Effector CD4-positive, alpha-beta T cell (primary cell): ENCODE measurements at regions not wholly inside any gene's neighbourhood (a gene's known extent, or its start where the extent isn't known, plus 50 kb on each side); places are given as distances from the start of the nearest gene placed in this dataset.

ENCODE experiments used
- DNase-seq: peaks from one replicate; pipeline ENCODE4 v3.0.0-alpha.2; 2020

DNA sequence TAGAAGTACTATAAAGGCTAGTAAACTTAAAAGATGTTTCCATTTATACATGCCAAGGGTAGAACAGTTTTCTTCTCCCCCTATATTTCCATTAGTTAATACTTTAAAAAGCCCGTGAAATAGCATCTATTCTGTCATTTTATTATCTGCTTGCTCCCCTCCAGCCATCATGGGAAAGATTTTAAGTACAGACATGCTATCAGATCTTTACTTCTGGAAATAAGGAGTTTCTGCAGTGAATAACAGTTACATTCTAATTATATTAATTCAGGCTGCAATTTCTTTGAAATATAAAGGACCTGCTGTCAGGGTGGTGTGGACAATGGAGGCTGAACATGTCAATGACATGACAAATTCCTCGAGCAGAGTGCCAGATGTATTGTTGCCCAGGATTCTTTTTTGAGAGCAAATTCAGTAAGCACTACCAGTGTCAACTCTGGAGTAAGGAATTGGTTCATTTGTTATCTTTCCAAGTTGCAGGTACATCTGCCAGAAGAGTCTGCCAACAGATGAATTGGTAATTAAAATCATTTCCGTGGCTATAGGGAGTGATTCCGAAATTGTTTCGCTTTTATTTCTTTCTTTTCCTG lies 151.3 kb downstream of the BTG1 start:
- DNase-seq, result no peak

DNA sequence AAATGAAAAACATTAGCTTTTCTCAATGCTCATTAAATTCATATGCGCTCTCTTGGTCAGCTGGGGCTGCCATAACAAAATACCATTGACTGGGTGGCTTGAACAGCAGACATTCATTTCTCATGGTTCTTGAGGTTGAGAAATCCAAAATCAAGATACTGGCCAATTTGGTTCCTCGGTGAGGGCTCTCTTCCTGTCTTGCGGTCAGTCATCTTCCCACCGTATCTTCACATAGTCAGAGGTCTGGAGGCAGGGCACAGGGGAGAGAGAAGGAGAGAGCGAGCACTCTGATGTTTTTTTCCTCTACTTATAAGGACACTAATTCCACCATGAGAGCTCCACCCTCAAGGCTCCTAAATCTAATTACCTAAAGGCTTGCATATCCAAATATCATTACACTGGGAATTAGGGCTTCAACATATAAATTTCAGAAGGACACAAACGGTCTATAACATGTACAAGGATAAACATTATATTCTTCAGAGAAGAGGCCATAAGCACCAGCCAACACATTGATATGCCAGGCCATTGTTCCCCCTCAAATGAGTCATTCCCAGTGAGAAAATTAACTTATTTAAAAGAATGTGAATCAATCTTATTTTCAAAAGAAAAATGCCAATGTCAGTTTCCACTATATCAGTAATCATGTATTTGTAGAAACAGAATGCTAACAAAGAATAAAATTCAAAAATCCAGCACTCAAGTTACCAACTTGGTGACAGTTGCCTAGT lies 152.2 kb downstream of the BTG1 start:
- DNase-seq, result no peak

DNA sequence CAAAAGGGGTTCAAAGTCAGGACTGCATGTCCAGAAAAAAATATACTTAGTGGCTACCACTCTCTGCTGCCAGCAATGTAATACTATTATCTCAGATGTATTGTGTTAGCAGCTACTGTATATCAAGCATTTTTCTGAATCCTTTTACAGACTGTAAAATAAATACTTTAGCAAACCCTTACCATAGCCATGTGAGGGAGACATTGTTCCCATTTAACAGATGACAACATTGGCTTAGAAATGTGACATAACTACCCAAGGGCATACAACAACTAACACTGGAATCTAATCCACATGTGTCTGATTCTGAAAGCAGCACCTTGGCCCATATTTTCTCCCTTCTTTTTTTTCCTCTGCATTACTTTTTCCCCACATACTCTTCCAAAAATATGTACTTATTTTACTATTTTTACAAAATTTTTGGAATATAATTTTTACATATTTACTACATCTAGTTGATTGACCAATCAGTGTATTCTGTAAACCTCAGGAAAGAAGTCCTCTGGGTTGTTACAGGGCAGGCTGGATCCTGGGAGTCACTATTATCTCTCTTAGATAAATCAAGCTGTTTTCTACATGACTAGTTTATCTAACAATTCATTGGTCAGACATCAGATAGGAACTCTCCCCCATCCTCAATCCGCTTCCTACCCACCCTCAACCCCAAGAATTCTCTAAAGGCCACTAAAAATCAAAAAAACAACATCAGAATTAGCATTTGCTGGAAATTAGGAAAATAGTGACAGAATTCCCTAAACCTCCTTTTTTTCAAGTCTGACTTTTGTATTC lies 154.1 kb downstream of the BTG1 start:
- no peak for DNase-seq

DNA sequence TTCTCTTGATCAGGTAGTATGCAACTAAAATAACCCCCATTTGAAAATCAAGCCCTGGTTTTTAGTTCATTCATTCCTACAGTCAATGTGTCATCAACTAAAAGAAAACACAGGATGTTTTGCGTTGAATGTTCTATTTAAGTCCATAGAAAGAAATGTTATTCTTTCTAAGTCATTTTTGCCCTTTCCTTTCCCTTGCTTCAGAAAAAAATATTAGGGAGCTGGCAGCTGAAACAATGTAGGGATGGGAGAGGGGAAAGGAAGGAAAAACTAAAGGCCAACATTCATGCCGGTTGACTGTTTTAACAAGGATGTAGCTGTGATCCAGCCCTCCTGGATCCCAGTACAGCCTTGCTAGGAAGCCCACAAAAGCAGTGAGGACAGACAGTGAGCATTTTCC lies 155.1 kb downstream of the BTG1 start:
- no peak for DNase-seq

DNA sequence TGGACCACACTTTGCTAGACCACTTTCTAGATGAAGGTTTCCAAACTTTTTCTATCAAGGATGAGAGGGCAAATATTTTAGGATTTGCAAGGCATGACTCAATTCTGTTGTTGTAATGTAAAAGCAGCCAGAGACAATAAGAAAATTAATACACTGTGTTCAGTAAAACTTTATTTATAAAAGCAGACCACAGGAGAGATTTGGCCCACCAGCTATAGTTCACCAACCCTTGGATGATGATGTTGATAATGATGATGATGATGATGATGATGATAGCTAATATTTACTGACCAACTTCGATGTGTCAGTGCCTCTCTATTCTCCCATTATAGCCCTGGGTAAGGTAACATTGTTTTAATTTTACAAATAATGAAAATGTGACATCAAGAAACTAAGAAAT lies 156.5 kb downstream of the BTG1 start:
- DNase-seq, result no peak

DNA sequence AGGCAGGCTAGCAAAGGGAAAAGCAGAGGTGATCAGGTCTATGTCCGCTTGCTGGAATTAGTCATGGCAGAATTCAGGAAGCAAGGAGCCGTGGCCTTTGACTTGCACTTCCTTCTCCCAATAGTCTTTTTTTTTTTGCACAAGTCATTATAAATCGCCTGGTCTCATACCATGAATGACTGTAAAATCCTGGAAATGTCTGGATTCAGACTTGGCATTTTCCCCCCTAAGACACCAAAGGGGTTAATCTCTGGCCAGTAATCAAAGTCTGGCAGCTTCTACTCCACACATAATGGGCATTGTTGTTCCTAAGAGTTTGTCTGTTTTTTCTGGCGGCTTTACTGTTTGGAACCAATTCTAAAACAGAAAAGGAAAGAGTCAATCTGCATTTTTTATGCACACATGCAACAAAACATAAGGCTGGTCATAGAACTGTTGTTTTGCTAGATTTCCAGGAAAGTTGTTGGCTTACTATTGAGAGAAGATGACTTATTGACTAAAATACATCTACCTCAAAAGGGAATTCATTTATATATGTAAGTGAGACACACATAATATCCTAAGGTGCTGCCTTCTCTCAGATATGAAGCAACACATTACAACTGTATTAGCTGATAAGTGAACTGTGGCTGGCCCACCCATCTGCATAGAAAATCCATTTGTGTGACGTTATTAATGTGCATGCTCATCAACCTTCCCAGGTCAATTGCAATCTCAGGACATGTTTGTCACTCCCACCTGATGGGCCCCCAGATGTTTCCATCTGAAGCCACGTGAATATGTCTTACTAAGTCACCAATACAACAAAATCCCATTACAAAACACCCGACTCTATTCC lies 157.3 kb downstream of the BTG1 start:
- DNase-seq, result no peak

DNA sequence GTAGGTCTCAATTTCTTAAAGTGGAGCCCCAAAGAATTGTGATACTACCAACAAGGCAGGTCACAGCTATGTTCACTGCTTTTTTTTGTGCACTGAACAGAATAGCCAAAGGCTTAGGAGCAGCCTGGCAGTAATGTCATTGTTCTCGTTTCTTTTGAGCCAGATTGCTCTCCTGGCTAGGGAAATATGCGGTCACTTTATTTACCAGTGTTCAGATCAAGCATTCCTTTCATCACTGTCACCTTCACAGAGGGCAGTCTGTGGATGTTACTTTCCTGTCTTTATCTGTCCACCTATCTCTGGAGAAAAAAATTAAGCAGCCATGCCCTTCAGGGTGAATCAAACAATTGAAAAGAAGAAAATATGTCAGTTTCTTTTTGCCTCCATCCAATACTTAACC lies 159.6 kb downstream of the BTG1 start:
- no peak for DNase-seq

DNA sequence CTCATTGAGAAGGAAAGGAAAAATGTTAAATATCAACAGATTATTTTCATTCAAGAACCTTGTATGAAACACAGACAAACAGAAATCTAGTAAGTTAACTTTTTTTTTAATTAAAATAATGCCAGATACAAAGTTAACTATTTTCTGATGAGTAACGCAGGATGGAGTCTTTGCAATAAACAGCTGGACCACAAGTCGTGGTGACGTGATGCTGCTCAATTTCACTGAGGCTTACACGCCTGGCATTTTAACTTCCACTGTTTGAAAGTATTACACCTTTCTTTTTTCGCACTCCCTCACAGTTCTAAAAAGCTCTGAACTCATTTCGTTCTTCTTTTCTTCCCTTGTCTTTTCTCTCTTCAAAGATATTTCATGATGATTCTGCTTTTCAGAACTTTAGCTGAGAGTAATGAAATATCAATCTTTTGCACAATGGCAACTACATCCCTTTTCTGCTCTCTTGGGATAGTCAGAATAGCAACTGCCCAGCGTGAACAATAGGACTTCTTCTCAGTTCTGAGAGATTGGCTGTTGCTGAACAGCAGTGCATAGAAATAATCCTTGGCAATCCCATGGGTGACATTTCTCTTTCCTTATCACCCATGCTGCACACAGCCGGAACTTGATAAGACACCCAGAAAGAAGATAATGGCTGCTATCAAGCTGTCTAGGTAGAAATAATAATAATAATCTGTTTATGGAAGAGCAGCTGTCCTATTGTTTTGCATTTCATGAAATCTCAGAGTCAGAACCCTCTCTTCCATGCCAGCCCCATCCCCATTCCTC lies 160.5 kb downstream of the BTG1 start:
- no peak for DNase-seq

DNA sequence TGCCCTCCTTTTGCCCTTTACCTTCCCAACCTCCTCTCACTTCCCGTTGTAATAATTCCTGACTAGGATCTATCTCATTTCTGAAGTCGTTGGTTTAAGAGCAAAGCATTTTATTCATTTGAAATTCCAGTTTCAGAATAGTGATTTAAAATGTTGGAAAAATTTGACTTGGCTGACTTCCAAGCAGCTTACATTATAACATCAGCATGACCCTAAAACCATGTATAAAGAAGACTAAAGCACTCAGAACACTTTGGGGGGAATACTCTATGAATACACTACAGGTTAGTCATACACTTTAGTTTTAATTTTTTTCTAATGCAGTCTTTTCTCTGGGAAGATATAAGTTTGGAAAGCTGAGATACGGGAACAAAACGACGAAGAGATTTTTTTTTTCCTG lies 161.1 kb downstream of the BTG1 start:
- DNase-seq, result no peak

DNA sequence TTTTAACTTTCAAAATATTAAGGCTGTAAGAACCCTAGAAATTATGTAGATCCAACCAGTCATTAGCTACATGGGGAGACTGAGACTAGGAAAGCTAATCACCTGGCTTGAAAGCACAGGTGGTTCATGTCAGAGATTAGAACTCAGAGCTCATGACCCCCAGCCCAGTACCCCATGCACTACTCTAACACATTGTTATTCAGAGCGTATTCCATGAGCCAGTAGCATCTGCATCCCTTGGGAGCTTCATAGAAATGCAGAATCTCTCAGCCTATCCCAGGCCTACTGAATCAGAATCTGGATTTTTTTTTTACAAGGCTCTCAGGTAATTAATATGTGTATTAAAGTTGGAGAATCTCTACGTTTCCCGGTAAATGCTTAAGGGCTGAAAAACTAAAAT lies 161.7 kb downstream of the BTG1 start:
- no peak for DNase-seq

DNA sequence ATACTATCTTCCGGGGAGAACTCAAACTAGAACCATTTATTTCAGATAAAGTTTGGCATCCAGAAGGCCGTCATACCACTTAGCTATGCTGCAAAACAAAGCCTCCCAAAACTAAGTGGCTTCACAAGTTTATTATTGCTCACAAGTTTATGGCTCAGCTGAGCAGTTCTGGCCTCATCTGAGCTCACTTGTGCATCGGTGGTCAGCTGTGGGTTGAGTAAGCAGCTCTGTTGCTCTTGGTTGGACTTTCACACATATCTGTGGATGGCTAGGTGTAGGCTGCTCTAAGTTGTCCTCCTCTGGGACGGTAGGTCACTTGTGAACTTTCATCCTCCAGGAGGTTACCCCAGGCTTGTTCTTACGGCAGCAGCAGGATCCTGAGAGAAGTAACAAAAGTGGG lies 162.7 kb downstream of the BTG1 start:
- DNase-seq, result no peak

DNA sequence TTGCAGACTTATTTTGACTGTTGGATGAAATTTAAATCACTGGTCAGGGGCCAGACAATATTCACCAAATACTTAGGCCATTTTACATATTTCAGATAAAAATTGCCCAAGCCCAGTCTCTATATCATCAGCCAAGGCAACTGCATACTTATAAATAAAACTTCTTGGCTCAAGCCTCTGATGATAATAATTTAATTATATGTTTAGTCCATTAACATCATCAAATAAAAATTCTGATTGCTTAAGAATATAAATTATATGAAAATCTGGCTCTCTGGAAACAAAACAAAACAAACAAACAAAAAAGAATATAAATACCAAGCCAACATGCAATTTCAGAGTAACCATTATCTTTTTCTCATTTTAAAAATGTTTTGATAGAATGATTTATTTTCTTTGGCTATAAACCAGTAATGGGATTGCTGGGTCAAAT lies 165.2 kb downstream of the BTG1 start:
- DNase-seq, result no peak

DNA sequence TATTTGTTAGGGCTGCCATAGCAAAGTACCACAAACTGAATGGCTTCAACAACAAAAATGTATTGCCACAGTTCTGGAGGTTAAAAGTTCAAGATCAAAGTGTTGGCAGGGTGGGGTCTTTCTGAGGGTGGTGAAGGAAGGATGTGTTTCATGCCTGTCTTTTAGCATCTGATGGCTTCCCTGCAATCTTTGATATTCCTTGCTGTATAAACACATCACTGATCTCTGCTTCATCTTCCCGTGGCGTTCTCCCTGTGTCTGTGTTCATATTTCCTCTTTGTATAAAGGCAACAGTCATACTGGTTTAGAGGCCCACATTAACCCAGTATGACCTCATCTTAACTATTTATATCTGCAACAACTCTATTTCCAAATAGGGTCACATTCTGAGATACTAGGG lies 167.5 kb downstream of the BTG1 start:
- peak; percentile 28 for DNase-seq

DNA sequence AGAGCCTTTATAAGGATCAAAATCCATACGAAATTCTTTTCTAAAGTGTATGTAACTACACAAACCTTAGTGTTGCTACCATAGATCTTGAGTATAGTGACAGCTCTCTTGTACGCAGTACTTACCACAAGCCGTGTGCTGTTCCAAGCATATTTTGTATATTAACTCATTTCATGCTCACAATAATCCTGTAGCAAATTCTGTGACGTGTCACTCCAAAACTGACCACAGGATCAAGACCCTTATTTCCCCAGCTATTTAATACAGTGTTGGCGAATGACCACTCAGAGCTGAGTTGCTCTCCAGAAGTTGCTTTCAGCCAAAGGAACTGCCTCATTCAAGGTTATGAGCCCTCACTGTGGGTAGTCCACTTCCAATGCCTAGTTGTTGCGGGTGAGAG lies 169.8 kb downstream of the BTG1 start:
- DNase-seq, result no peak

DNA sequence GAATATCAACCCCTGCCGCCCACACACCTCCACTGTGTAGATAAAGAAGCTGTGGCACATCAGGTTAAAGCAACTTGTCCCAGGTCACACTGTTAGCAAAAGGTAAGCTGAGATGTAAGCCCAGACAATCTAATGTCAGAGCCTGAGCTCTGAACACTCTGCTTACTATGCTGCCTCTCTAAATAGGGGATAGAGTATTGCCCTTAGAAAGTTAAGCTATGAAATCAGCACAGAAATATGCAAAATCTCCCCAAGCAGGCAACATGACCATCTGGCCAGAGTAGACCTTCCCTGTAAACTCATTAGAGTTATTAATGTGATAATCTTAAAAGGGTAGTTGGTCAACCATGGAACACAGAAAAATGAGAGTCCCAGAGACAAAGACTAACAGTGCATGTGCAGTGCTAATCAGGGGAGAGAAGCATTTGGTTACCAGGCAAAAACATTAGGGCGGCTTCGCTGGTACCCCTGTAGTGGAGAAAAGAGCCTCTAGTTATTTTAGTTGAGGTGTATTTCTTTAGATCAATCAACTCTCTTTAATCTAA lies 171.0 kb downstream of the BTG1 start:
- no peak for DNase-seq

DNA sequence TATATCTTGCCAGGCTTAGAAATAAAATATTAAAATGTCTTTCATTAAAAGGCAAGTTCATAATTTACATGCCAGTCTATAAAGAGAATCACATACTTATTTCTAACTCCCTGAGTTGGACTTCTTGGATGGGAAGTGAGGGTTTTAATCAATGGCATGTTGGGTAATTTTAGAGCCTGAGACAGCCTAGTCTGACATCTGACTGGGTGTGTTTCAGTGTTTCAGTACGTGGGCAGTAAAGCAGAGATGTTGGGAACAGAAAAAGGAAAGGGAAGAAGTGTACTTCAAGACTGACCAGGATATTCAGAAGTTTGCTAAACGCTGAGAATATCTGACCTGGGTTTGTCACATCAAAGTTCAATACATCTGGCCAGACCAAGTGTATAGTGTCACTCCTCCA lies 171.8 kb downstream of the BTG1 start:
- DNase-seq, result no peak

DNA sequence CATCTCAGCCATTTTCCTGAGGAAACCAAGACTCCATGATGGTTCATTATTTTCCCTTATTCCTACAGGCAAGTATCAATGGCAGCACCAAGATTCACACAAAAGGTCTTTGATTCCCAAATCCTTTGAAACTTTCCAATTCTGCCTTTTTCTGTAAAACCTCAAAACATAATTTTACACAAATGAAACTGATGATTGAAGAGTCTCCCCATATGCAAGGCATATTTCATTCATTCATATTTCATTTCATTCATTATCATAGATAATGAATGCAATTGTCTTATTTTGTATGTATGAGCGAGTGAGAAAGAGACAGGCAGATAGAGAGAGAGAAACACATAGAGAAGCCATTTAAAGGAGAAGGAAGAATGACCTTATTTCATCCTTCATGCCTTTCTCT lies 172.8 kb downstream of the BTG1 start:
- DNase-seq, result no peak

DNA sequence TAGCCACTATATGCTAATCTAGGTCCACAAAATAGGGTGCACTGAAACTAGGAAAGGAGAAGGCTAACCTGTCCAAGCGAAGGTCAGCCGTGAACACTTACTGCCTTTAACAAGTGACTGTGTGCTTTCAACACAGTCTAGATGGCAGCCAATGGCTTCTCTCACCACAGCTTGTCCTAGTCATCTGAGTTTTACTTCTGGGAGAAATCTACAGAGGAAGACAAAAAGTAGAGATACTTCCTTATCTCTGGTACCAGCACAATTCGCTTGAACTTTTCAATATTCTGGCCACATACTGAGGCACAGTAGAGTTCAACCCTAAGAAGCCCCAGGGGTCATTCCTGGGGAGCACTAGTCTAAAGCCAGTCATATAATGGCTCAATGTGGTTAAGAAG lies 176.9 kb downstream of the BTG1 start:
- no peak for DNase-seq

DNA sequence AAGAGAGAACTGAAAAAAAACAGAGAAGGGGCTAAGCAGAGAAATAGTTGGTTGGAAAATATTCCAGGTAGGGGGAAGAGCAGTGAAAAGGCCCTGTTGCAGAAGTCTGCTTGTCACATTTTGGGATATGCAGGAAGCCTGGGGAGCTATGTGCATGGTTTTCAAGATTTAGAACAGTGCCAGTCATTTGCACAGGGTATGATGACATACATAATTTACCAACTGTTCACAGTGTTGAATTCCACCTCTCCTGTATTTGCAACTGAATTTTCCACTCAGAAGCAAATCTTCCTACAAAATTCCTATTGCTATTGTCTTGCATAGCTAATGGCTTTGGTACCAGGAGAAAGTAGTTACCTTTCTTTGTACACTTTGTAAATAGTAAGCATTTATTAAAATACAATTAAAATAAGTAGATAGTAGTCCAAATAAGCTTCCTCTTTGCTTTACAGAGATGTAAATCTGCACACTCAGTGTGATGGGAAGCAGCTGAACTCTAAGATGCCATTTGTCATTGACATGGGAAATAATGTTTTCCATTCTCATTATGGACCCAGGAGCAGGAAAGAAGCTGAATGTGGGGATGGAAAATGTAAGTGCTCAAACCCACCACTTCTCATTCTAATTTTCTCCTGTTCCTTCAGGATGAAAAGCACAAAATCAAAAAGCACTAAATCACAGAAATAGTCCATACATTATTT lies 177.4 kb downstream of the BTG1 start:
- DNase-seq, result no peak

DNA sequence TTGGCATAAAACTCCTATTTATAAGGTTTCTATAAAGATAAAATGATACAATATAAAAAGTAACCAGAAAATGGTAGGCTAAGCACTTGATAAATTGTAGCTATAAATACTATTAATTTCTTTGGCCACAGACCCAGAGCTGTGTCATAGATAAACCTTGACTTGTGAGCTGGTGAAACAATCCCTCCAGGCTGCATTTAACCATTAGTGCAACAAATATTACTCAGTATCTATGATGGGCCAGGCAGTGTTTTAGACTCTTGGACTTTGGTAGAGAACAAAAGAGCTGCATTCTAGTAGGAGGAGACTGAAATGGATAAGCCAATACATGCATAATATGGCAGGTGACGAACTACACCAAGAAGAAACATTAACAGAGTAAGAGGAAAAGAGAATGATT lies 178.1 kb downstream of the BTG1 start:
- no peak for DNase-seq

DNA sequence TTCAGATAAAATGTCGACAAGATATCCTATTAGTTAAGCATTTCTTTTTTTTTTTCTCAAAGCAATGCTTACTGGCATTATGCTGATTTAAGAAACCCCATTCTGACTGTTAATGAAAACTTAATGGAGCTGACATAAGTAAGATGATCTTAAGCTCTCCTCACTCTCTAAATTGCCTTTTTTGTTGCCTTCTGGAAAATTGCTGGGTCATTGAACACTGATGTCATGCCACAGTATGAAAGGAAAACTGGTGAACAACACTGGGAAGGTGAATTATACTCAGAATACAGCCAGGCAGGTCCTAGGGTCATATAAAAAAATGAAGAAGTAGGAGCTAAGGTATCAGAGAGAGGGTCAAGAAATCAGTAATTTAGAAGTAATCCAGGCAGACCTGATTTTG lies 179.9 kb downstream of the BTG1 start:
- DNase-seq, result no peak

DNA sequence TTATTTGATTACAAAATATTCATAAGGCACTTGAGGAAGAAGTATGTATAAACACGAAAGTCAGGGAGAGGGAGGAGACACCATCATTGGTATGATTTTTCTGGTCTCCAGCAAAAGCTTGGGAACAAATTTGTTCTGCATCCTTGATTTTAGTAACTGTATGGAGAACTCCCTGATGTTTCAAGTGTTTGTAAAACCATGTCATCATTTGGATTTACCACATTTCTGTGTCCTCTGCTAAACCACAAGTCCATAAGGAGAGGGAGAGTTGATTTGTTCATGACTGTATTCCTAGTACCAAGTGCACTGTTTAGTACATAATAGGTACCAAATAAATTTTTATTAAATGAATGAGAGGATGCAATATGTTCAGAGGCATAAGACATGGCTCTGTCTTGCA lies 181.1 kb downstream of the BTG1 start:
- DNase-seq, result no peak
